Smooth muscle cell (in vitro differentiated cells): ENCODE measurements at regions not wholly inside any gene's neighbourhood (a gene's known extent, or its start where the extent isn't known, plus 50 kb on each side); places are given as distances from the start of the nearest gene placed in this dataset.
A peak's percentile ranks its signal among the peaks of the same experiment; 100 is the strongest.

ENCODE experiments used
- DNase-seq: peaks from one replicate; lab custom pipeline; 2025; ENCODE audit not compliant: unreplicated experiment; lab: John Stamatoyannopoulos, UW
- H2AFZ ChIP-seq: fragments of 200-600 bp; sonication (generic); 2 replicates; pipeline ENCODE4 v1.6.0; 2016; ENCODE audit warnings: antibody characterized with exemption, low read depth, mild to moderate bottlenecking
- H3F3A ChIP-seq: fragments of 200-600 bp; sonication (generic); 2 replicates; pipeline ENCODE4 v1.6.0; 2017; ENCODE audit warnings: antibody characterized with exemption, low read depth
- H3K27ac ChIP-seq: fragments of 200-600 bp; sonication (generic); 2 replicates; pipeline ENCODE4 v1.5.1; 2016; ENCODE audit warnings: low read depth, mild to moderate bottlenecking
- H3K27me3 ChIP-seq: fragments of 200-600 bp; sonication (generic); 2 replicates; pipeline ENCODE4 v1.6.1; 2016; ENCODE audit warnings: low read depth, mild to moderate bottlenecking
- H3K36me3 ChIP-seq: fragments of 200-600 bp; sonication (generic); 2 replicates; pipeline ENCODE4 v1.5.1; 2016; ENCODE audit warnings: low read depth
- H3K4me1 ChIP-seq: fragments of 200-600 bp; sonication (generic); 2 replicates; pipeline ENCODE4 v1.5.1; 2016; ENCODE audit warnings: low read depth
- H3K4me2 ChIP-seq: fragments of 200-600 bp; sonication (generic); 2 replicates; pipeline ENCODE4 v1.6.0; 2016; ENCODE audit warnings: mild to moderate bottlenecking
- H3K4me3 ChIP-seq: fragments of 200-600 bp; sonication (generic); 2 replicates; pipeline ENCODE4 v1.5.1; 2016; ENCODE audit warnings: mild to moderate bottlenecking
- H3K79me2 ChIP-seq: fragments of 200-600 bp; sonication (generic); 2 replicates; pipeline ENCODE4 v1.6.0; 2016; ENCODE audit warnings: low read depth, mild to moderate bottlenecking
- H3K9ac ChIP-seq: fragments of 200-600 bp; sonication (generic); 2 replicates; pipeline ENCODE4 v1.6.0; 2016; ENCODE audit warnings: low read depth
- H3K9me3 ChIP-seq: fragments of 200-600 bp; sonication (generic); replicated peaks from 2 replicates; pipeline ENCODE4 v1.5.1; 2016; ENCODE audit warnings: low read depth
- H4K20me1 ChIP-seq: fragments of 200-600 bp; sonication (generic); 2 replicates; pipeline ENCODE4 v1.6.0; 2016; ENCODE audit warnings: low read depth
- WGBS: methylation state at CpG from one replicate; pipeline ENCODE4 v1.1.7; 2016; ENCODE audit warnings: low lambda C conversion rate; 5-methylcytosine and 5-hydroxymethylcytosine counted together
- TF ChIP-seq, protein P1 (sequence below): fragments of 200-600 bp; sonication (generic); IDR thresholded peaks from 2 replicates; pipeline ENCODE4 v1.5.1; 2017; ENCODE audit warnings: borderline replicate concordance, mild to moderate bottlenecking, antibody characterized with exemption; ENCODE audit not compliant: insufficient read depth, poor library complexity, severe bottlenecking

DNA sequence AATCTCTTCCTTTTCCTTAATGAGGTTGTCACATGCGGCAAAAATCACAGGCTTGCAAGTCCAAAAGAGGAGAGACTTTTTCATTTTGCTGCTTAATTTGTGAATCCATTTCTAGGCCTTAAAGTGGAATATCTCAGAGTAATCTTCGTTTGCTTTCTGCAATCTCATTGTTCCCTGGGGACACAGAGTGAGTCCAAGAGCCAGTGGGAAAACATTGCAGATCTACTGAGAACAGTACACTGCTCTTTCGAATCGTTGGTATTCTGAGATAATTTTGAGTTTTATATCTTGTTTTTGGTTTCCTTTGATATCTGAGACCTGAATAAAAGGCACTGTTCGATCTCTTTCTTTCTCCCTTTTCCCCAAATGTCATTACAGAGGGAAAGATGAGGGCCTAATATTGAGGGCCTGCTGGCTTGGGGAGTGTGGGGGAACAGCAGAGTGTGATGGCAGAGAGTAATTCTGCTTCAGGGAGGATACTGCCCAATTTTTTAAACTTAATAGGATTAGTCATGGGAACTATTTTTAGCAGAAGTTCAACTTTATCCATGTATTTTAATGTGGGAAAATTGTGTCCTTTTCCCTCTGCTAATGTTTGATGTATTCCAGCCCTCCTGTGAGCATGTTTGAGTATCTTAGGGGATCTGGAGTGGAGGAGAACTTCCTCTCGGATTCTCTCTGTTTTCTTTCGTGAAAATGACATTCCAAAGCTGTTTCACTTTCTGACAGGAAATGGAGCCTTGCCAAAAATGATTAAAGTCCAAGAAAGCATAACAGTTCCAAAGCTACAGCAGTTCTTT lies 418.2 kb upstream of the ZEB2 start:
- H3K27ac ChIP-seq = peak overlapping the region; percentile 70
- peak overlapping the region; percentile 12 for H3K4me3 ChIP-seq
- H4K20me1 ChIP-seq = no peaks in the 10 kb centered on the region

DNA sequence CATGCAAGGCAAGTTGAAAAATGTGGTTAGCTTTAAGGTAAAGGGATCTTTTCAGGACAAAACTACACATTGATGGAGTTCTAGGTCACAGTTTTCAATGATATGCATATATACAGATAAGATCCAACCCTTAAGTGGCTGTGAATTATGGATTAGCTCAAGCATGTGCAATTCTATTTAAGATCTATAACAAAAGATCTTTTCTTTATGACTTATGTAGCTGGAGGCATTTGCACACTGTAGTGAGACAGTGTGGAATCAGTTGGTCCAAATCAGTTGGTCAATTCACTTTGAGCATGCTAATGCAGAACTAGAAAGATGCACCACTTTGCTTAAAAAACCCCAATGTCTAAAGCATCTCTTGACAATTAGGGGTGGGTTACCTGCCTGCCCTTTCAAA lies 417.1 kb upstream of the ZEB2 start:
- TF ChIP-seq, protein P1, sequence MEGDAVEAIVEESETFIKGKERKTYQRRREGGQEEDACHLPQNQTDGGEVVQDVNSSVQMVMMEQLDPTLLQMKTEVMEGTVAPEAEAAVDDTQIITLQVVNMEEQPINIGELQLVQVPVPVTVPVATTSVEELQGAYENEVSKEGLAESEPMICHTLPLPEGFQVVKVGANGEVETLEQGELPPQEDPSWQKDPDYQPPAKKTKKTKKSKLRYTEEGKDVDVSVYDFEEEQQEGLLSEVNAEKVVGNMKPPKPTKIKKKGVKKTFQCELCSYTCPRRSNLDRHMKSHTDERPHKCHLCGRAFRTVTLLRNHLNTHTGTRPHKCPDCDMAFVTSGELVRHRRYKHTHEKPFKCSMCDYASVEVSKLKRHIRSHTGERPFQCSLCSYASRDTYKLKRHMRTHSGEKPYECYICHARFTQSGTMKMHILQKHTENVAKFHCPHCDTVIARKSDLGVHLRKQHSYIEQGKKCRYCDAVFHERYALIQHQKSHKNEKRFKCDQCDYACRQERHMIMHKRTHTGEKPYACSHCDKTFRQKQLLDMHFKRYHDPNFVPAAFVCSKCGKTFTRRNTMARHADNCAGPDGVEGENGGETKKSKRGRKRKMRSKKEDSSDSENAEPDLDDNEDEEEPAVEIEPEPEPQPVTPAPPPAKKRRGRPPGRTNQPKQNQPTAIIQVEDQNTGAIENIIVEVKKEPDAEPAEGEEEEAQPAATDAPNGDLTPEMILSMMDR = no peak
- Histone ChIP-seq H3K4me3 (no peak overlapping the region), H3K79me2 (no peaks in the 10 kb centered on the region), H3K4me1 (peaks cover 17% of the 10 kb centered on the region), H3K36me3 (no peaks in the 10 kb centered on the region), H3F3A (peaks cover 11% of the 10 kb centered on the region), H3K9ac (no peak overlapping the region), H3K27ac (no peak overlapping the region), H3K9me3 (no peaks in the 10 kb centered on the region), H2AFZ (no peak overlapping the region), H3K27me3 (no peaks in the 10 kb centered on the region), H3K4me2 (no peak overlapping the region), H4K20me1 (no peaks in the 10 kb centered on the region)
- no peak for DNase-seq

More for the DNA sequence above, 418.2 kb upstream of the ZEB2 start:
- DNase-seq = no peak
- H3K9me3 ChIP-seq = no peaks in the 10 kb centered on the region
- H3K79me2 ChIP-seq = no peaks in the 10 kb centered on the region
- peak overlapping the region; percentile 28 for H2AFZ ChIP-seq
- no peaks in the 10 kb centered on the region for H3K27me3 ChIP-seq
- 37% methylated on average over 7 of the region's 7 CpGs for WGBS
- peaks cover 16% of the 10 kb centered on the region for H3F3A ChIP-seq
- H3K36me3 ChIP-seq = no peaks in the 10 kb centered on the region
- H3K9ac ChIP-seq = no peak overlapping the region
- H3K4me2 ChIP-seq = peak overlapping the region; percentile 80
- H3K4me1 ChIP-seq = peaks cover 17% of the 10 kb centered on the region
- TF ChIP-seq, protein P1 = no peak

DNA sequence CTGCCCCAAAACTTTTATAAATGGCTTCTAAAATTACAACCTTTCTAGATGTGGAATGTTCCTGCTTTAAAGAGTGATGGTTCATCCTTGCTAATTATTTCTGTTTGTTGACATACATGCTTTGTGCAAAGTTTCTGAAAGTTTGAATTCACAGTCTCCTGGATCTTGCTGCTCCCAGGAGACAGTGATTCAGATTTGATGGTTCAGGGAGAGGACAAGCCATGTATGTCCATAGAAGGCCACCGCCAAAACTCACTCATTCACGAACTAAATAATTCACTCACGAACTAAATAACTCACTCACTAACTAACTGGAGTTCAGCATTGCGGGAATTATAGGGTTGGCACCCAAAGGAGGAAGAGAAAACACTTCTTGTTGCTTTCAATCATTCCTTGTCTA lies 416.5 kb upstream of the ZEB2 start:
- Histone ChIP-seq H3K27me3 (no peaks in the 10 kb centered on the region), H4K20me1 (no peaks in the 10 kb centered on the region), H3K4me1 (peaks cover 17% of the 10 kb centered on the region), H3K36me3 (no peaks in the 10 kb centered on the region), H3K27ac (peak overlapping the region; percentile 66), H3K9me3 (no peaks in the 10 kb centered on the region), H3K4me2 (peak overlapping the region; percentile 74), H3K79me2 (no peaks in the 10 kb centered on the region), H2AFZ (no peak overlapping the region), H3K4me3 (no peak overlapping the region), H3K9ac (no peak overlapping the region), H3F3A (peaks cover 11% of the 10 kb centered on the region)
- TF ChIP-seq, protein P1 = no peak
- no peak for DNase-seq
- 98% methylated on average over 4 of the region's 4 CpGs for WGBS

DNA sequence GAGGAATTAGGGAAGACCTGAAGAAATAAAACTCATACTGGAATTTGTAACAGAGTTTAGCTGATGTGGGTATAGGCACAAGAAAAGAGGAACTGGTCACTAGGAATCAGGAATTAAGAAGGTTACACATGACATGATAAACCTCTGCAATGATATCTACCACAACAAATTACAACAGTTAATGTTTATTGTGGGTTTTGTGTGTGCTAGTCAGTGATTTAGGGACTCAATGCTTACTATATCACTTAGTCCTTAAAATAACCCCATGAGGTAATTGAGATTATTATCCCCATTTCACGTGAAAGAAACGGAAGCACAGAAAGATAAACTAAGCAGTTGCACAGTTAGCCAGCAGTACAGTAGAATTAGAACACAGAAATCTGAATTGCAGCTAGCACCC lies 415.8 kb upstream of the ZEB2 start:
- TF ChIP-seq, protein P1 = no peak
- H3K9ac ChIP-seq = no peak overlapping the region
- H3K27ac ChIP-seq = peak overlapping the region; percentile 66
- peak overlapping the region; percentile 74 for H3K4me2 ChIP-seq
- H3K27me3 ChIP-seq = no peaks in the 10 kb centered on the region
- no peaks in the 10 kb centered on the region for H3K79me2 ChIP-seq
- H4K20me1 ChIP-seq = no peaks in the 10 kb centered on the region
- no peak for DNase-seq
- WGBS = 18% methylated on average over 2 of the region's 2 CpGs
- H3K4me3 ChIP-seq = no peak overlapping the region
- no peaks in the 10 kb centered on the region for H3K9me3 ChIP-seq
- peak overlapping the region; percentile 40 for H2AFZ ChIP-seq
- no peaks in the 10 kb centered on the region for H3K36me3 ChIP-seq
- peaks cover 17% of the 10 kb centered on the region for H3K4me1 ChIP-seq
- peaks cover 11% of the 10 kb centered on the region for H3F3A ChIP-seq
